HepG2 (cell line): ENCODE measurements at regions not wholly inside any gene's neighbourhood (a gene's known extent, or its start where the extent isn't known, plus 50 kb on each side); places are given as distances from the start of the nearest gene placed in this dataset.

ENCODE experiments used
- ATAC-seq: fragments of 200-7000 bp; cut with Tn5 transposase; 3 replicates; pipeline ENCODE4 v1.9.1; 2020; ENCODE audit warnings: mild to moderate bottlenecking, moderate library complexity
- BruUV-seq: library from RNA; stranded (reverse); fragments of 400-500 nt; replicated peaks from 2 replicates; lab custom pipeline; 2021; lab: Mats Ljungman, UMichigan
- CTCF ChIA-PET: fragments of 300-600 bp; formaldehyde crosslinking; extraction: SDS; loops from one replicate; lab custom pipeline; 2021; ENCODE audit warnings: low total read pairs, inconsistent platforms, low intra/inter-chr PET ratio; lab: Yijun Ruan, JAX
- POLR2A ChIA-PET: fragments of 350-600 bp; sonication (Branson Sonifier 250); formaldehyde crosslinking; loops from one replicate; lab custom pipeline; 2020; ENCODE audit warnings: antibody characterized with exemption, inconsistent platforms; lab: Yijun Ruan, JAX
- DNase-seq: peaks from one replicate; pipeline ENCODE4 v3.0.0-alpha.2; 2015; ENCODE audit warnings: low spot score
- FAIRE-seq: peaks from 3 replicates; lab custom pipeline; 2011; peaks lifted over from hg19 to GRCh38; lab: Jason Lieb, UNC
- H2AFZ ChIP-seq: one replicate; pipeline ENCODE4 v1.6.1; 2011; ENCODE audit warnings: low read length, inconsistent platforms
- H3K27ac ChIP-seq: fragments of 300-600 bp; 3 replicates; pipeline ENCODE4 v1.8.0; 2011; ENCODE audit warnings: mixed run types, mild to moderate bottlenecking, mixed read lengths, low read length, inconsistent platforms; ENCODE audit not compliant: insufficient read depth; ENCODE audit errors: extremely low read length
- H3K27me3 ChIP-seq, 2 experiments: fragments of 200-600 bp in 1 of 2; 2 replicates in 1 of 2; 3 replicates in 1 of 2; pipeline versions ENCODE4 v1.6.0 to v1.8.0; 2011; ENCODE audit warnings: low read length in 2 of 2, mild to moderate bottlenecking in 2 of 2, moderate library complexity in 2 of 2, inconsistent platforms in 1 of 2; ENCODE audit not compliant: insufficient read depth in 2 of 2, control insufficient read depth in 1 of 2
- H3K36me3 ChIP-seq, 2 experiments: fragments of 200-600 bp in 1 of 2; replicated peaks in 1 of 2; 2 replicates in 1 of 2; 3 replicates in 1 of 2; pipeline versions ENCODE4 v1.5.1 to v1.8.0; 2011; ENCODE audit warnings: low read length in 2 of 2, inconsistent platforms in 1 of 2; ENCODE audit not compliant: insufficient read depth in 2 of 2, control insufficient read depth in 1 of 2
- H3K4me1 ChIP-seq: 2 replicates; pipeline ENCODE4 v1.5.1; 2012; ENCODE audit warnings: low read length, inconsistent platforms; ENCODE audit not compliant: insufficient read depth
- H3K4me2 ChIP-seq: 2 replicates; pipeline ENCODE4 v1.6.0; 2011; ENCODE audit warnings: low read depth, low read length, inconsistent platforms
- H3K4me3 ChIP-seq, 3 experiments: fragments of 200-600 bp in 1 of 3; sonication (generic), shearing (Covaris generic) in 1 of 3; replicated peaks in 1 of 3; 2 replicates each; pipeline ENCODE4 v1.5.1; 2011 to 2016; ENCODE audit warnings: low read length in 3 of 3, inconsistent platforms in 2 of 3, low read depth in 2 of 3, mild to moderate bottlenecking in 2 of 3, control low read depth in 1 of 3, mixed read lengths in 1 of 3; ENCODE audit not compliant: insufficient read depth in 1 of 3
- H3K79me2 ChIP-seq: one replicate; pipeline ENCODE4 v1.6.1; 2011; ENCODE audit warnings: low read length, inconsistent platforms; ENCODE audit not compliant: insufficient read depth
- H3K9ac ChIP-seq: 2 replicates; pipeline ENCODE4 v1.6.0; 2011; ENCODE audit warnings: mild to moderate bottlenecking, low read depth, low read length, inconsistent platforms; ENCODE audit not compliant: insufficient read depth
- H3K9me3 ChIP-seq: 2 replicates; pipeline ENCODE4 v1.5.1; 2012; ENCODE audit warnings: mild to moderate bottlenecking, low read length
- H4K20me1 ChIP-seq: 2 replicates; pipeline ENCODE4 v1.6.0; 2011; ENCODE audit warnings: inconsistent platforms, mild to moderate bottlenecking, low read length, moderate library complexity; ENCODE audit not compliant: insufficient read depth
- ARNT2 ChIP-seq: sonication (generic); formaldehyde crosslinking; IDR thresholded peaks from 2 replicates; pipeline ENCODE4 v1.8.0; 2022; ENCODE audit warnings: mild to moderate bottlenecking, low read depth, missing genetic modification reagents, moderate library complexity
- ZNF143 ChIP-seq: sonication (generic); formaldehyde crosslinking; IDR thresholded peaks from 2 replicates; pipeline ENCODE4 v1.4.0; 2020; ENCODE audit warnings: missing genetic modification reagents
- ZNF24 ChIP-seq: fragments of 450-650 bp; IDR thresholded peaks from 2 replicates; pipeline ENCODE4 v1.6.1; 2017; ENCODE audit warnings: antibody characterized with exemption, mild to moderate bottlenecking
- ZNF326 ChIP-seq: sonication (generic); formaldehyde crosslinking; IDR thresholded peaks from 2 replicates; pipeline ENCODE4 v1.4.0; 2020; ENCODE audit warnings: missing genetic modification reagents, borderline replicate concordance
- ZNF441 ChIP-seq: sonication (generic); formaldehyde crosslinking; IDR thresholded peaks from 2 replicates; pipeline ENCODE4 v1.7.0; 2021; ENCODE audit warnings: missing genetic modification reagents, borderline replicate concordance
- WGBS: methylation state at CpG from one replicate; pipeline ENCODE4 v1.1.6; 2017; ENCODE audit warnings: low lambda C conversion rate; 5-methylcytosine and 5-hydroxymethylcytosine counted together
- in situ Hi-C: cut with HindIII; loops from 2 replicates; pipeline ENCODE4 v1.10.0; 2017; ENCODE audit warnings: low pct_unique_long_range_greater_than_20kb; ENCODE audit not compliant: extremely low pct_ligation_motif_present
- intact Hi-C: fragments of 100-400 bp; cut with micrococcal nuclease; formaldehyde crosslinking; loops from one replicate; pipeline ENCODE4 v1.10.0; 2022; ENCODE audit not compliant: unreplicated experiment
- TF ChIP-seq, protein P1 (sequence below): sonication (generic); formaldehyde crosslinking; IDR thresholded peaks from 2 replicates; pipeline ENCODE4 v1.4.0; 2020; ENCODE audit warnings: missing genetic modification reagents
- TF ChIP-seq, protein P2 (sequence below): sonication (generic); formaldehyde crosslinking; IDR thresholded peaks from 2 replicates; pipeline ENCODE4 v1.4.0; 2020; ENCODE audit warnings: mild to moderate bottlenecking, low read depth, missing genetic modification reagents

DNA sequence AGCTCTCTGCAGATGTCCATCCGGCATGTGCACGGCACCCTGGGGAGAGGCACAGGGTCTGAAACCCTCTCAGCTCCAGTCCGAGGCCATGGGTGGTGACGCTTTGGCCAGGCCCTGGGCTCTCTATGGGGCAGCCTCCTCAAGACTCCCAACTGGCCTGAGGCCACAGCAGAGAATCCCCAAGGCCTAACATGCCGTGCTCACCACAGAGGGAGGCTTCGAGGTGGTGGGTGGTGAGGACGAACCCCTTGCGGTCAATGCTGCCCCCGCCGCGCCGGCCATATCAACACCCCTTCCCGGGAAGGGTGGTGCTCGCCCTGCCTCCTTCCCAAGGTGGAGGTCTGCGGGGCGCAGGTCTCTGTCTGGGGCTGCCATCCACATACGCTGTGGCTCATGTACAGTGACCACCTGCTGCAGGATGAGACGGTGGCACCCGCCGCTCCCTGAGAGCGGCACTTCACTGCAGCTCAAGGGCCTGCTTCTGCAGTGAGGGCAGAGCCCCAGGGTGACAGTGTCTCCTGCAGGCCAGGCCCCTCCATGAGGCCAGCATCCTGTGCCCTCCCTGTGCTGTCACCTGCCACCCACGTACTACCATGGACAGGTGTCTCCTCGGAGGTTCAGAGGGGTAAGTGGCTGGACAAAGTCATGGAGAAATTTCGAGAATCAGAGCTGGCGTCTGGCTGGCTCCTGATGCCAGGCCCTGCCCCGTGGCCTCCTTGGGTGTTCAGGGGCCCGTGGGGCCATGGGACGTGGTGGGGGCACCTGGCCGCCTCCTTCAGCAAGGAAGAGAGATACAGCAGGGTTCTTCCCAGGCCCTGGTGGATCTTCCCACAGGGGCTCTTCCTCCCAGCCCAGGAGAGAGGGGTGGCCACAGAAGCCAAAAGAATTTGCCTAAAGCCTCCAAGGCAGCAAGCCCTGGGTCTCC, 54.6 kb upstream of the ACSF3 start:
- POLR2A ChIA-PET, result no interaction called here
- Histone ChIP-seq H3K4me3 (no peak overlapping the region), H3K36me3 (no peaks in the 10 kb centered on the region), H3K9me3 (no peaks in the 10 kb centered on the region), H4K20me1 (peaks cover 8% of the 10 kb centered on the region; the same call in 1 of the 2 replicates), H3K4me2 (no peak overlapping the region), H3K79me2 (no peaks in the 10 kb centered on the region), H3K27me3 (peaks cover 25 to 92% of the 10 kb centered on the region in 2 experiments), H2AFZ (no peak overlapping the region), H3K4me1 (no peaks in the 10 kb centered on the region), H3K27ac (no peak overlapping the region), H3K9ac (no peak overlapping the region)
- in situ Hi-C loops (no loop called here), intact Hi-C loops (no loop called here)
- no peak for FAIRE-seq
- BruUV-seq, result no TSS peak
- no peak for ATAC-seq
- TF ChIP-seq ZNF326 (CRISPR knock-in tag), result no peak
- TF ChIP-seq ZNF441 (CRISPR knock-in tag), result no peak
- TF ChIP-seq, protein P1, sequence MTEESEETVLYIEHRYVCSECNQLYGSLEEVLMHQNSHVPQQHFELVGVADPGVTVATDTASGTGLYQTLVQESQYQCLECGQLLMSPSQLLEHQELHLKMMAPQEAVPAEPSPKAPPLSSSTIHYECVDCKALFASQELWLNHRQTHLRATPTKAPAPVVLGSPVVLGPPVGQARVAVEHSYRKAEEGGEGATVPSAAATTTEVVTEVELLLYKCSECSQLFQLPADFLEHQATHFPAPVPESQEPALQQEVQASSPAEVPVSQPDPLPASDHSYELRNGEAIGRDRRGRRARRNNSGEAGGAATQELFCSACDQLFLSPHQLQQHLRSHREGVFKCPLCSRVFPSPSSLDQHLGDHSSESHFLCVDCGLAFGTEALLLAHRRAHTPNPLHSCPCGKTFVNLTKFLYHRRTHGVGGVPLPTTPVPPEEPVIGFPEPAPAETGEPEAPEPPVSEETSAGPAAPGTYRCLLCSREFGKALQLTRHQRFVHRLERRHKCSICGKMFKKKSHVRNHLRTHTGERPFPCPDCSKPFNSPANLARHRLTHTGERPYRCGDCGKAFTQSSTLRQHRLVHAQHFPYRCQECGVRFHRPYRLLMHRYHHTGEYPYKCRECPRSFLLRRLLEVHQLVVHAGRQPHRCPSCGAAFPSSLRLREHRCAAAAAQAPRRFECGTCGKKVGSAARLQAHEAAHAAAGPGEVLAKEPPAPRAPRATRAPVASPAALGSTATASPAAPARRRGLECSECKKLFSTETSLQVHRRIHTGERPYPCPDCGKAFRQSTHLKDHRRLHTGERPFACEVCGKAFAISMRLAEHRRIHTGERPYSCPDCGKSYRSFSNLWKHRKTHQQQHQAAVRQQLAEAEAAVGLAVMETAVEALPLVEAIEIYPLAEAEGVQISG (CRISPR knock-in tag), result no peak
- TF ChIP-seq ZNF143 (CRISPR knock-in tag), result no peak
- no peak for TF ChIP-seq ARNT2 (CRISPR knock-in tag)
- no peak for TF ChIP-seq ZNF24
- TF ChIP-seq, protein P2, sequence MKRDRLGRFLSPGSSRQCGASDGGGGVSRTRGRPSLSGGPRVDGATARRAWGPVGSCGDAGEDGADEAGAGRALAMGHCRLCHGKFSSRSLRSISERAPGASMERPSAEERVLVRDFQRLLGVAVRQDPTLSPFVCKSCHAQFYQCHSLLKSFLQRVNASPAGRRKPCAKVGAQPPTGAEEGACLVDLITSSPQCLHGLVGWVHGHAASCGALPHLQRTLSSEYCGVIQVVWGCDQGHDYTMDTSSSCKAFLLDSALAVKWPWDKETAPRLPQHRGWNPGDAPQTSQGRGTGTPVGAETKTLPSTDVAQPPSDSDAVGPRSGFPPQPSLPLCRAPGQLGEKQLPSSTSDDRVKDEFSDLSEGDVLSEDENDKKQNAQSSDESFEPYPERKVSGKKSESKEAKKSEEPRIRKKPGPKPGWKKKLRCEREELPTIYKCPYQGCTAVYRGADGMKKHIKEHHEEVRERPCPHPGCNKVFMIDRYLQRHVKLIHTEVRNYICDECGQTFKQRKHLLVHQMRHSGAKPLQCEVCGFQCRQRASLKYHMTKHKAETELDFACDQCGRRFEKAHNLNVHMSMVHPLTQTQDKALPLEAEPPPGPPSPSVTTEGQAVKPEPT (CRISPR knock-in tag), result no peak
- 14% methylated on average over 15 of the region's 29 CpGs for WGBS
- CTCF ChIA-PET, result no interaction called here
- DNase-seq, result no peak
